GM12878 (cell line): ENCODE measurements at regions not wholly inside any gene's neighbourhood (a gene's known extent, or its start where the extent isn't known, plus 50 kb on each side); places are given as distances from the start of the nearest gene placed in this dataset.
"Not testable (repeated sequence)": the region's sequence is repeated elsewhere in the genome, so short reads cannot be mapped to it uniquely, and the experiment has no call there.

Experiments
- ATAC-seq: fragments of 200-7000 bp; cut with Tn5 transposase; 3 replicates; pipeline ENCODE4 v1.9.1; 2020; ENCODE audit warnings: mild to moderate bottlenecking, moderate library complexity
- BruUV-seq: library from RNA; stranded (reverse); fragments of 400-500 nt; replicated peaks from 2 replicates; lab custom pipeline; 2021; lab: Mats Ljungman, UMichigan
- CTCF ChIA-PET: fragments of 300-600 bp; sonication (Branson Sonifier 250); formaldehyde crosslinking; extraction: SDS; loops from one replicate; lab custom pipeline; 2021; ENCODE audit warnings: inconsistent platforms; lab: Yijun Ruan, JAX
- POLR2A ChIA-PET: fragments of 350-600 bp; formaldehyde crosslinking; extraction: SDS; loops from one replicate; lab custom pipeline; 2021; ENCODE audit warnings: inconsistent platforms; lab: Charles Lee
- RAD21 ChIA-PET: fragments of 300-600 bp; sonication (Branson Sonifier 250); formaldehyde crosslinking; loops from one replicate; lab custom pipeline; 2023; ENCODE audit warnings: antibody characterized with exemption; ENCODE audit not compliant: unreplicated experiment; lab: Charles Lee
- SMC1A ChIA-PET: fragments of 300-600 bp; sonication (Branson Sonifier 250); formaldehyde crosslinking; loops from one replicate; lab custom pipeline; 2023; ENCODE audit not compliant: unreplicated experiment, uncharacterized antibody; lab: Charles Lee
- DNase-seq: peaks from one replicate; pipeline ENCODE4 v3.0.0-alpha.2; 2011; ENCODE audit warnings: low read depth, low spot score
- FAIRE-seq: peaks from 3 replicates; lab custom pipeline; 2011; peaks lifted over from hg19 to GRCh38; lab: Jason Lieb, UNC
- H2AFZ ChIP-seq: 2 replicates; pipeline ENCODE4 v1.6.0; 2011; ENCODE audit warnings: low read depth, low read length, control low read depth; ENCODE audit not compliant: control insufficient read depth
- H3K27ac ChIP-seq: 2 replicates; pipeline ENCODE4 v1.5.1; 2011; ENCODE audit warnings: control low read depth; ENCODE audit not compliant: control insufficient read depth, insufficient read depth
- H3K27me3 ChIP-seq, 2 experiments: replicated peaks in 1 of 2; 2 replicates each; pipeline versions ENCODE4 v1.6.0 to v1.6.1; 2011; ENCODE audit warnings: low read length in 1 of 2; ENCODE audit not compliant: control insufficient read depth in 2 of 2, insufficient read depth in 2 of 2
- H3K36me3 ChIP-seq, 2 experiments: 2 replicates each; pipeline ENCODE4 v1.5.1; 2011; ENCODE audit warnings: low read length in 1 of 2; ENCODE audit not compliant: control insufficient read depth in 2 of 2, insufficient read depth in 2 of 2
- H3K4me1 ChIP-seq: 2 replicates; pipeline ENCODE4 v1.6.1; 2011; ENCODE audit warnings: mild to moderate bottlenecking, low read length, moderate library complexity, mixed read lengths; ENCODE audit not compliant: control insufficient read depth, insufficient read depth
- H3K4me2 ChIP-seq: 2 replicates; pipeline ENCODE4 v1.6.0; 2011; ENCODE audit warnings: control low read depth; ENCODE audit not compliant: control insufficient read depth, insufficient read depth
- H3K4me3 ChIP-seq: fragments of 200-600 bp; sonication (generic); 2 replicates; pipeline ENCODE4 v1.5.1; 2016
- H3K79me2 ChIP-seq: 2 replicates; pipeline ENCODE4 v1.6.0; 2011; ENCODE audit warnings: low read length; ENCODE audit not compliant: control insufficient read depth, insufficient read depth
- H3K9ac ChIP-seq: 2 replicates; pipeline ENCODE4 v1.8.0; 2011; ENCODE audit warnings: low read length, control low read depth, mixed read lengths; ENCODE audit not compliant: control insufficient read depth, insufficient read depth
- H3K9me3 ChIP-seq: replicated peaks from 3 replicates; pipeline ENCODE4 v1.5.1; 2011; ENCODE audit warnings: mild to moderate bottlenecking, low read length; ENCODE audit not compliant: control insufficient read depth, insufficient read depth
- H4K20me1 ChIP-seq: 2 replicates; pipeline ENCODE4 v1.6.0; 2011; ENCODE audit not compliant: control insufficient read depth, insufficient read depth
- BACH1 ChIP-seq: fragments of 450-650 bp; IDR thresholded peaks from 2 replicates; pipeline ENCODE4 v1.6.1; 2017; ENCODE audit warnings: mild to moderate bottlenecking, borderline replicate concordance
- GABPA ChIP-seq: IDR thresholded peaks from 2 replicates; pipeline ENCODE4 v1.6.1; 2014; ENCODE audit warnings: antibody characterized with exemption, low read depth, mild to moderate bottlenecking, inconsistent platforms
- PAX8 ChIP-seq: fragments of 450-650 bp; IDR thresholded peaks from 2 replicates; pipeline ENCODE4 v1.6.1; 2017; ENCODE audit warnings: mild to moderate bottlenecking, moderate library complexity
- TAF1 ChIP-seq: IDR thresholded peaks from 2 replicates; pipeline ENCODE4 v1.6.1; 2011; ENCODE audit warnings: mild to moderate bottlenecking, low read depth, low read length, borderline replicate concordance
- WGBS: methylation state at CpG from one replicate; pipeline ENCODE4 v1.1.6; 2016; ENCODE audit warnings: low lambda C conversion rate; ENCODE audit not compliant: insufficient replicate concordance, insufficient coverage; ENCODE audit errors: missing lambda C conversion rate; 5-methylcytosine and 5-hydroxymethylcytosine counted together
- in situ Hi-C: fragments of 300-500 bp; cut with MboI; formaldehyde crosslinking; loops from 9 replicates; pipeline ENCODE4 v1.14.3; 2018; ENCODE audit warnings: mixed read lengths
- intact Hi-C: fragments of 100-400 bp; cut with micrococcal nuclease; formaldehyde crosslinking; loops from one replicate; pipeline ENCODE4 v1.14.2; 2022; ENCODE audit not compliant: unreplicated experiment
- TF ChIP-seq, protein P1 (sequence below): IDR thresholded peaks from 2 replicates; pipeline ENCODE4 v1.6.1; 2011; ENCODE audit warnings: mild to moderate bottlenecking, low read depth, low read length, moderate library complexity; ENCODE audit not compliant: insufficient replicate concordance
- TF ChIP-seq, protein P2 (sequence below): fragments of 450-650 bp; formaldehyde crosslinking; IDR thresholded peaks from 2 replicates; pipeline ENCODE4 v1.4.0; 2022; ENCODE audit warnings: mild to moderate bottlenecking, moderate library complexity

DNA sequence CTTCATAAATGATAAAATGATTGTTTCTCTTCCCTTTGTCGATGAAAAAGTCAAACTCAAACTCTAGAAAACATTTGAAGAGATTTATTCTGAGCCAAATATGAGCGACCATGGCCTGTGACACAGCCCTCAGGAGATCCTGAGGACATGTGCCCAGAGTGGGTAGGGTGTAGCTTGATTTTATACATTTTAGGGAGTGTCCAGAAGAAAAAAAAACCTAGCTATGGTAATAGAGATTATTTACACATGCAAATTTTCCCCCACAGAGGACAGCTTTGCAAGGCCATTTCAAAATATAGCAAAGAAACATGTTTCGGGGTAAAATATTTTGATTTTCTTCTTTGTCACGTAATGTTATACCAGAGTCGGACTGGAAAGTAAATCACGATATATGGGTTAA lies 92.4 kb upstream of the TRIB2 start (continued):
- TF ChIP-seq TAF1 (no peak), PAX8 (no peak), BACH1 (no peak), GABPA (no peak)
- TF ChIP-seq, protein P1, sequence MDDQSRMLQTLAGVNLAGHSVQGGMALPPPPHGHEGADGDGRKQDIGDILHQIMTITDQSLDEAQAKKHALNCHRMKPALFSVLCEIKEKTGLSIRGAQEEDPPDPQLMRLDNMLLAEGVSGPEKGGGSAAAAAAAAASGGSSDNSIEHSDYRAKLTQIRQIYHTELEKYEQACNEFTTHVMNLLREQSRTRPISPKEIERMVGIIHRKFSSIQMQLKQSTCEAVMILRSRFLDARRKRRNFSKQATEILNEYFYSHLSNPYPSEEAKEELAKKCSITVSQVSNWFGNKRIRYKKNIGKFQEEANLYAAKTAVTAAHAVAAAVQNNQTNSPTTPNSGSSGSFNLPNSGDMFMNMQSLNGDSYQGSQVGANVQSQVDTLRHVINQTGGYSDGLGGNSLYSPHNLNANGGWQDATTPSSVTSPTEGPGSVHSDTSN = no peak

DNA sequence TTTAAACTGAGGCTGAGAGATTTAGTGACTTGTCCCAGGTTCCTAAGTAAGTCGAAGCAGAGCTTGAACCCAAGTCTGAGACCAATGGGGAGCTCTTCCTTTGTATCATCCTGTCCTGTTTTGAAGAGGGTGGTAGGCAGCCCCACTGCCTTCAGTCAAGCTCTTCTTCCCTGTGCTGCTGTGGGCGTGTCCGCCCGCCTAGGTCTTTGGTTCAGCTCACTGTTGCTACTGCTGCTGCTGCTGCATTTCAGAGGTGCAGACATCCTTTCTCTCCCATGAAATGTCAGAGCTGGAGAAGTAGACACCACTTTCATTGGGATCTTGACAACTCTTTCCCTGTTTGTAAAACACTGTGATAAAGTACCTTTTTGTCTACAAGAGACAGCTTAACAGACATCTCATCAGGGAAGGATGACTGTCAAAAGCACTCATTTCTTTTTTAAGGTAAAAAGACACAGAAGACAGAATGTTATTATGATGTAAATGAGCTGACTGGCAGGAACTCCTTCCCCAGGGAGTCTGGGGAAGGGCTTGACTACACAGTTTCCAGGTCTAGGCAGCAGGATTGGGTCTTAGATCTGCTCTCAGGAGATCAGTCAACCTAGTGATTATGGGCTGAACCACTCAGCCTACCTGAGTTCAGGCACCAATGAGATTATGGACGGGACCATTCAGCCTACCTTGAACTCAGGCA lies 91.7 kb upstream of the TRIB2 start:
- no peak overlapping the region for H2AFZ ChIP-seq
- H3K79me2 ChIP-seq = no peaks in the 10 kb centered on the region
- ChIA-PET SMC1A (interaction anchor here (1.6 kb wide), 1 partner anchor 12 kb away, joined by 5 read pairs; no protein-coding TSS in a partner anchor), RAD21 (no interaction called here), CTCF (no interaction called here), POLR2A (no interaction called here)
- WGBS = 47% methylated on average over 5 of the region's 5 CpGs
- H4K20me1 ChIP-seq = no peaks in the 10 kb centered on the region
- no TSS peak for BruUV-seq
- ATAC-seq (no peak), FAIRE-seq (no peak), DNase-seq (no peak)
- H3K4me3 ChIP-seq = no peak overlapping the region
- no peak overlapping the region for H3K27ac ChIP-seq
- H3K9me3 ChIP-seq = no peaks in the 10 kb centered on the region
- intact Hi-C loops = no loop called here
- H3K36me3 ChIP-seq = no peaks in the 10 kb centered on the region
- in situ Hi-C loops = no loop called here
- TF ChIP-seq, protein P2, sequence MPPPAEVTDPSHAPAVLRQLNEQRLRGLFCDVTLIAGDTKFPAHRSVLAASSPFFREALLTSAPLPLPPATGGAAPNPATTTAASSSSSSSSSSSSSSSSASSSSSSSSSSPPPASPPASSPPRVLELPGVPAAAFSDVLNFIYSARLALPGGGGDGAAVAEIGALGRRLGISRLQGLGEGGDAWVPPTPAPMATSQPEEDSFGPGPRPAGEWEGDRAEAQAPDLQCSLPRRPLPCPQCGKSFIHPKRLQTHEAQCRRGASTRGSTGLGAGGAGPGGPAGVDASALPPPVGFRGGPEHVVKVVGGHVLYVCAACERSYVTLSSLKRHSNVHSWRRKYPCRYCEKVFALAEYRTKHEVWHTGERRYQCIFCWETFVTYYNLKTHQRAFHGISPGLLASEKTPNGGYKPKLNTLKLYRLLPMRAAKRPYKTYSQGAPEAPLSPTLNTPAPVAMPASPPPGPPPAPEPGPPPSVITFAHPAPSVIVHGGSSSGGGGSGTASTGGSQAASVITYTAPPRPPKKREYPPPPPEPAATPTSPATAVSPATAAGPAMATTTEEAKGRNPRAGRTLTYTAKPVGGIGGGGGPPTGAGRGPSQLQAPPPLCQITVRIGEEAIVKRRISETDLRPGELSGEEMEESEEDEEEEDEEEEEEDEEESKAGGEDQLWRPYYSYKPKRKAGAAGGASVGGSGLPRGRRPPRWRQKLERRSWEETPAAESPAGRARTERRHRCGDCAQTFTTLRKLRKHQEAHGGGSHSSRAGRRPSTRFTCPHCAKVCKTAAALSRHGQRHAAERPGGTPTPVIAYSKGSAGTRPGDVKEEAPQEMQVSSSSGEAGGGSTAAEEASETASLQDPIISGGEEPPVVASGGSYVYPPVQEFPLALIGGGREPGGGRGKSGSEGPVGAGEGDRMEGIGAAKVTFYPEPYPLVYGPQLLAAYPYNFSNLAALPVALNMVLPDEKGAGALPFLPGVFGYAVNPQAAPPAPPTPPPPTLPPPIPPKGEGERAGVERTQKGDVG (CRISPR knock-in tag) = no peak
- H3K4me1 ChIP-seq = no peaks in the 10 kb centered on the region
- no peak overlapping the region for H3K4me2 ChIP-seq
- H3K27me3 ChIP-seq = 0 out of 4 replicates have a peak, but pooled peaks cover 0 to 2% of the 10 kb centered on the region in 2 experiments
- H3K9ac ChIP-seq = no peak overlapping the region

DNA sequence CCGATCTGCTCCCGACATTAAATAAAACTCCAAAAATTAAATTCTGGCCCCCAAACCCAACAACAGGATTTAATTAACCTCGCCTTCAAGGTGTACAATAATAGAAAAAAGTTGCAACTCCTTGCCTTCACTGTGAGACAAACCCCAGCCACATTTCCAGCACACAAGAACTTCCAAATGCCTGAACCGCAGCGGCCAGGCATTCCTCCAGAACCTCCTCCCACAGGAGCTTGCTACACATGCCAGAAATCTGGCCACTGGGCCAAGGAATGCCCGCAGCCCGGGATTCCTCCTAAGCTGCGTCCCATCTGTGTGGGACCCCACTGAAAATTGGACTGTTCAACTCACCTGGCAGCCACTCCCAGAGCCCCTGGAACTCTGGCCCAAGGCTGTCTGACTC lies 88.2 kb upstream of the TRIB2 start:
- DNase-seq, H3K79me2 ChIP-seq, H3K27me3 ChIP-seq, in situ Hi-C loops, ATAC-seq, H3K36me3 ChIP-seq, H3K4me3 ChIP-seq, BruUV-seq, H3K4me2 ChIP-seq, FAIRE-seq, SMC1A ChIA-PET, CTCF ChIA-PET, H3K9ac ChIP-seq, RAD21 ChIA-PET, H4K20me1 ChIP-seq, H3K4me1 ChIP-seq, H3K9me3 ChIP-seq, intact Hi-C loops, POLR2A ChIA-PET, H3K27ac ChIP-seq, H2AFZ ChIP-seq: not testable (repeated sequence)
- 51% methylated on average over 5 of the region's 8 CpGs for WGBS
